Stimulated activated CD4-positive, alpha-beta T cell treated with anti-CD3 and anti-CD28 coated beads, Interleukin-1b, Interleukin-23, amount 100 ng/mL, for 24 hours (primary cell): ENCODE measurements at regions not wholly inside any gene's neighbourhood (a gene's known extent, or its start where the extent isn't known, plus 50 kb on each side); places are given as distances from the start of the nearest gene placed in this dataset.

Experiments
- DNase-seq, 4 experiments: peaks; one replicate each; pipeline ENCODE4 v3.0.0-alpha.2; 2020; ENCODE audit warnings: low read depth in 4 of 4, low spot score in 1 of 4

- DNase-seq: no peak
These were observed 84.0 kb downstream of the ELAPOR2 start for GRCh38 chr7:86975449-86975848.

GRCh38 chr7:86972072-86972471 is 87.4 kb downstream of the ELAPOR2 start:
- no peak for DNase-seq

DNA sequence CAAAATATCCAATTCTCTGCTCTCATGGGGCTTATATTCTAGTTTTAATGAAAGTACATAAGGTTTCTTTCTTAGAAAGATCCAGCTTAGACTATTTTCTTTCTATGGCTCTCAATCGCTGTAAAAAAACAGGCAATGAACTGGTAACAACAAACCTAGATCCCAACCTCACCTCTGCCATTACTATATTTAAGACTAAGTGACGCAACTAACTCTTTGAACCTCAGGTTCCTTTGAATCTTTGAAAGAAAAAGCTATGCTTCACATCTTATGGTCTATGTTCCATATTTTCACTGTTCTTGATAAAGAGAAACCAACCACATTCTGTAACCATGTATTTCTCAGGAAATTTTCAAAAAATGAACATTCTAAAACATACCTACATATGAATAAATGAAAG is 88.5 kb downstream of the ELAPOR2 start:
- no peak for DNase-seq

DNA sequence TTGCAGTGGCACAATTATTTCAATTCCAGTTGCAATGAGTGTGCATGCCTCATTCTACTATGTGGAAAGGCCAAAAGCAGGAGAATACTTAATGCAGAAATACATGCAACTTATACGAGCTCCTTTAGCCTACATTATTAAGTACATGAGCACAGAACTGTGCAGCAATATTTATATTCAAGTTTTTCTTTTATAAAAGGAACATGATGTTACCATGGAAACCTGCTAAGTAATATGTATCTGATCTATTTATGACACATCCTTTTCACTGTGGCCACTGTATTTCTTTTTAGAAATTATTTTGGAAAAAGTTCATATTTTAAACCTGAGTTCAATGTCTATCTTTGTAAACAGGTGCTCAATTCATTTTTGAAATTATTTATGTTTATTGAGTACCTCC is 88.9 kb downstream of the ELAPOR2 start:
- DNase-seq: no peak

GRCh38 chr7:86969865-86970264 is 89.6 kb downstream of the ELAPOR2 start:
- no peak for DNase-seq

GRCh38 chr7:86968618-86969017 is 90.8 kb downstream of the ELAPOR2 start:
- no peak for DNase-seq

GRCh38 chr7:86966916-86967315 is 92.5 kb downstream of the ELAPOR2 start:
- no peak for DNase-seq

DNA sequence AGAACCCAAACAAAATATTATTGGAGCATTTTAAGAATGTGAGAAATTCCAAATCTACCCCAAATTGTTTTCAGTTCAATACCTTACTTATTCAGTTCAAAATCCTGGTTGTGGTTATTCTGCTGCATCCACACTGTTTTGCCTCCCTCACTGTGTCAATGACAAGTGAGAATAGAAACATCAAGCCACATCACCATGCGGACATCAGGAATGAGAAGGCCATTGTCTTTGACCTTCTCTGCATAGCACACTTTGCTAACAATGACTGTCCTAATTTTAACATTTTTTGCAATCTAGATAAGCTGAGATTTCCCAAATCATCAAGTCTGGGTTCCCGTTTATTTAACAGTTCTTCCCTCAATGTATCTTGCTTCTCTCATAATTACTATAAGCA is 93.7 kb downstream of the ELAPOR2 start:
- DNase-seq: no peak

DNA sequence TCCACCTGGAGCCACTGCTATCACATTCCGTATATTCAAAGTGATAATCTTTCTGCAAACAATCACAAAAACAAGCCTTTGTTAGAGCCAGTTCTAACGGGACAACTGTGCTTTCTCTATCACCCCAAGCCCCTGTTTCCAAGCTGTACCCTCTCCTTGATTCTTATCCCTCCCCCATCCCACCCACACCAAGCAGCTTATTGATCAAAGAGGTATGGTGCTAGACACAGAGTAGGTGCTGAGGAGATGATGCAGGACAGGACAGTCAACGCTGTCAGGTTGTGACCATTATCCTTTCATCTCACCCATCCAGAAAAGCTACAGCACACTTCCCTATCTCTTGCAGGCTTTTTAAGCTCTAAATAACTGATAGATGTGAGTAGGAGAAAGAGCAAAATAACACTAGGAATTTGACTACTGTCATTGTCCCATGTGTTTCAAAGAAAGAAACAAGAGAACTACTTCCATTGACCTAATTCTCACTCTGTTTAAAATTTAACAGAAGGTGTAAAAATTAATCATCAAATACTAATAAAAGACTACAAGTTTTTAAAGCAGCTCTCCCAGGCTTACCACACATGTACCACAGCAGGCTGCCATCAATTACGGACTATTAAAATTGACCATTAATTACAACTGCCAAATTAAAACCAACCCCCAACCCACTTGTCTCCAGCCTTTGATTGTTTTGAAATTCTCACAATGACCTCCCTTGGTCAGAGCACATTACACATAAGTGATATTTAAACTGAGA is 94.3 kb downstream of the ELAPOR2 start:
- no peak for DNase-seq

GRCh38 chr7:86963599-86964230 is 95.7 kb downstream of the ELAPOR2 start:
- DNase-seq: no peak

DNA sequence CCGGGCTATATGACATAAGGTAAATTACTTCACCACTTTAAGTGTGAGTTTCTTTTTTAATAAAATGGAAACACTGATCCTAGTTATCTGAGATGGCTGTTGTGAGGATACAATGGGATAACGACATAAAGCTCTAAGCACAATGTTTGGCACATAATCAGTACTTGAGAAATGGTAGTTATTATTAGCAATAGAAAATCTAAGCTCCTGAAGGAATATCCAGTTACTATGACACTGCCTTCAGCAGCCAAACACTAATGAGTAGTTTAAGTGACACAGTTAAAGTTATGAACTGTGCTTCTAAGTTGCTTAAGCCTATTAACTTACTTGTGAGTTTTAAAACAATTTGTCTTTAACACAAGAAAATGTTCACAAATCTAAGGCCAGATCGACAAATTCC is 96.8 kb downstream of the ELAPOR2 start:
- no peak for DNase-seq

GRCh38 chr7:86961686-86962085 is 97.8 kb downstream of the ELAPOR2 start:
- no peak for DNase-seq

GRCh38 chr7:86958380-86958779 is 101.1 kb downstream of the ELAPOR2 start:
- no peak for DNase-seq

DNA sequence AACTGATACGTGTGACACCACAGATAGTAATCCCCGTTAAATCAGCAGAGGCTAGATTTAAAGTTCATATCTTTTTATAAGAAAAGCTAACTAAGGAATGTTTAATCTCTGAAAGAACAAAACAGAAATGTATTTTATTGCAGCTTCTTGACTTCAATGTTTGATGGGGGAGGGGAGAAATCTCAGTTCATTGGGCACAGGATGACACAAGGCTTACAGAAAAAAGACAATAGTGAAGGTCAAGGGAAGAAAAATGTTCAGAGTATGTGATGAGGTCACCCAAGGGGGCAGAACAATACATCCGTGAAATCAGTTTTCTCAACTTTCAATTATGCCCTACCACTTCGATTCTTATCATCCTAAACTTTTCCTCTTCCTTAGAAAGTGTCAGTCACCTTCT is 102.9 kb downstream of the ELAPOR2 start:
- DNase-seq: no peak

GRCh38 chr7:86955895-86956503 is 103.5 kb downstream of the ELAPOR2 start:
- DNase-seq: no peak

- no peak for DNase-seq
These were observed 104.5 kb downstream of the ELAPOR2 start for GRCh38 chr7:86954971-86955370.

DNA sequence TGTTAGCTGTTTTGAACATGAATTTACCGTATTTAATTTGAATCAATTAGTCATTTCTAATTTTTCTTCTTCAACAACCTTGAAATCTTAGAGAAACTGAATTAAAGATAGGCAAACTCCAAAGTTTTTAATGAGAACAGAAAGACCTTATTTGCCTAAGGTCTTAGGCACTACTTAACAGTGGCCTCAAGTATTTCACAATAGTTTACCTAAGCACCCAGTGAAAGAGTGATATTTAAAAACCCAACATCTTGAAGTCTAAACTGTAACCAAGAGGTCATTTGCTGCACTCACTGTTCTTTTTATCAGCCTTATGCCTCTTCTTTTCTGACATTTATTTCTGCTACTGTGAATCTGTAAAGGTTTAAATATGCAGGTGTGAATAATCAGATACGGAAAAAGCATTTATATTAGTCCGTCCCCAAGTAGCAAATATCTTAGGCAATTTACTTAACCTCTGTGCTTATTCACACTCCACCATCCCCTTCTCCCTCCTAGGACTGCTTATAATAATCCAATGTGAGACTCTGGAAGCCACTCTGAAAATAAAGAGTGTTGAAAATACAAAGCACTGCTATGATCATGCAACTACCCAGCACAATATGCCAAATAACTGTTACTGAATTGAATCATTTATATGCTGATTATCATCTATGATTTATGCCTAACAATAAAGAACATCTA is 105.7 kb downstream of the ELAPOR2 start:
- DNase-seq: no peak

DNA sequence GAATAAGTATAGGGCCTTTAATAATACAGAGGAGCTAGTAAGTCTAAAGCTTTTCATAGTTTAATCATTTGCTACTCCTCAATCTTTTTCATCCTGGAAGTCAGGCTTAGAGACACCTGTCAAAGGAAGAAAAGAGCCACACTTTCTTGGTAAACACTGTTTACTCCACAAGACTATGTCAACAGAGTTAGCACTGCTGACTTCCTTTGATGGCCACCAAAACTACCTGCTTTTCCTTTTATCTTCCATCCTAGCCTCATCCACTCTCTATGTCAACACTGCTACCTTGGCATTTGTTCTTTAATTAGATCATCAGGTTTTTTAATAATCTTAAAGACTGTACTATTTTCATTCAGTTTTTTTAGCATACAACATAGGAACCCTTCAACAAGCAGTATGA is 106.2 kb downstream of the ELAPOR2 start:
- no peak for DNase-seq

GRCh38 chr7:86951895-86952294 is 107.6 kb downstream of the ELAPOR2 start:
- no peak for DNase-seq

GRCh38 chr7:86950944-86951343 is 108.5 kb downstream of the ELAPOR2 start:
- no peak for DNase-seq

GRCh38 chr7:86950360-86950759 is 109.1 kb downstream of the ELAPOR2 start:
- no peak for DNase-seq

DNA sequence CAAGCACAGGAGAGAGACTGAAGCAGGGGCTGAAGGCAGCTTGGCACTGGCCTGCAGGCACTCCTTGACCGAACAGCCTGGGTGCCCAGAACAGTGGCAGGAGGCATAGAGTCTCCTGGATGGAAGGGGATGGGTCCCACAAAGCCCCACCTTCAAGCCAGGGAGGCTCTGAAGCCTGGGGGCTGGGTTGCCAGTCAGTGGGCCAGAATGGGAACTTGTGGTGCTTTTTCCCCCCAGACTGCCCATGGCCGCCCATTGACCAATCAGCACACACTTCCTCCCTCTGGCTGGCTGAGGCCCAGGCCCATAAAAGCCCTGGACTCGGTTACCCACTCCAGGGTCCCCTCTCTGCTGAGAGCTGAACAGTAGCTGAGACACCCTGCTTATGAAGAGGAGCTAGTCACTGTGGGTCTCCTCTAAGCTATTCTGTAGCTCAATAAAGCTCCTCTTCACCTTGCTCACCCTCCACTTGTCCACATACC is 109.6 kb downstream of the ELAPOR2 start:
- DNase-seq: no peak
